Endothelial cell of umbilical vein (primary cell): ENCODE measurements at regions not wholly inside any gene's neighbourhood (a gene's known extent, or its start where the extent isn't known, plus 50 kb on each side); places are given as distances from the start of the nearest gene placed in this dataset.

Source experiments
- BruUV-seq: library from RNA; stranded (reverse); fragments of 400-500 nt; replicated peaks from 2 replicates; lab custom pipeline; 2021; lab: Mats Ljungman, UMichigan
- CTCF ChIA-PET: fragments of 300-600, 350-600 bp; sonication (Branson Sonifier 250); formaldehyde crosslinking; loops from one replicate; lab custom pipeline; 2021; ENCODE audit warnings: antibody characterized with exemption, inconsistent platforms; lab: Charles Lee
- POLR2A ChIA-PET: fragments of 300-600, 350-600 bp; sonication (Branson Sonifier 250); formaldehyde crosslinking; loops from one replicate; lab custom pipeline; 2021; ENCODE audit warnings: antibody characterized with exemption, inconsistent platforms; lab: Charles Lee
- DNase-seq: peaks from one replicate; pipeline ENCODE4 v3.0.0-alpha.2; 2011; ENCODE audit warnings: low read depth, low spot score
- FAIRE-seq: peaks from 2 replicates; lab custom pipeline; 2011; peaks lifted over from hg19 to GRCh38; lab: Jason Lieb, UNC
- H2AFZ ChIP-seq: 2 replicates; pipeline ENCODE4 v1.6.0; 2012; ENCODE audit warnings: low read depth, low read length, control low read depth, inconsistent platforms
- H3K27ac ChIP-seq: 2 replicates; pipeline ENCODE4 v1.5.1; 2011; ENCODE audit warnings: low read depth, mild to moderate bottlenecking, control low read depth, low read length, moderate library complexity; ENCODE audit not compliant: insufficient read depth
- H3K27me3 ChIP-seq, 2 experiments: 2 replicates each; pipeline versions ENCODE4 v1.6.0 to v1.6.1; 2011; ENCODE audit warnings: low read length in 2 of 2, mixed read lengths in 1 of 2; ENCODE audit not compliant: control insufficient read depth in 2 of 2, insufficient read depth in 2 of 2
- H3K36me3 ChIP-seq, 2 experiments: 2 replicates in 1 of 2; 3 replicates in 1 of 2; pipeline ENCODE4 v1.5.1; 2011; ENCODE audit warnings: low read length in 2 of 2, mild to moderate bottlenecking in 1 of 2, moderate library complexity in 1 of 2; ENCODE audit not compliant: control insufficient read depth in 2 of 2, insufficient read depth in 2 of 2; ENCODE audit errors: extremely low read depth in 1 of 2
- H3K4me1 ChIP-seq: 3 replicates; pipeline ENCODE4 v1.5.1; 2011; ENCODE audit warnings: mild to moderate bottlenecking, low read length; ENCODE audit not compliant: control insufficient read depth, insufficient read depth; ENCODE audit errors: extremely low read depth
- H3K4me2 ChIP-seq: 2 replicates; pipeline ENCODE4 v1.6.1; 2011; ENCODE audit warnings: low read length, control low read depth, mixed read lengths; ENCODE audit not compliant: insufficient read depth
- H3K4me3 ChIP-seq, 3 experiments: fragments of 200-600 bp in 1 of 3; sonication (generic), shearing (Covaris generic) in 1 of 3; replicated peaks in 1 of 3; 2 replicates each; pipeline ENCODE4 v1.5.1; 2011 to 2016; ENCODE audit warnings: control low read depth in 3 of 3, low read length in 3 of 3, mild to moderate bottlenecking in 2 of 3, inconsistent platforms in 1 of 3, low read depth in 1 of 3, moderate library complexity in 1 of 3; ENCODE audit not compliant: insufficient read depth in 1 of 3
- H3K79me2 ChIP-seq: 2 replicates; pipeline ENCODE4 v1.6.0; 2012; ENCODE audit warnings: low read length, inconsistent platforms; ENCODE audit not compliant: control insufficient read depth, insufficient read depth
- H3K9ac ChIP-seq: replicated peaks from 2 replicates; pipeline ENCODE3; 2011; ENCODE audit warnings: low read length, control low read depth; ENCODE audit not compliant: insufficient read depth; ENCODE audit errors: extremely low read depth
- H3K9me1 ChIP-seq: replicated peaks from 3 replicates; pipeline ENCODE4 v1.6.0; 2011; ENCODE audit warnings: mild to moderate bottlenecking, low read length; ENCODE audit not compliant: control insufficient read depth, insufficient read depth; ENCODE audit errors: extremely low read depth
- H3K9me3 ChIP-seq: replicated peaks from 2 replicates; pipeline ENCODE4 v1.5.1; 2012; ENCODE audit warnings: low read length, inconsistent platforms; ENCODE audit not compliant: control insufficient read depth, insufficient read depth
- H4K20me1 ChIP-seq: replicated peaks from 2 replicates; pipeline ENCODE3; 2011; ENCODE audit warnings: mild to moderate bottlenecking, low read length; ENCODE audit not compliant: control insufficient read depth, insufficient read depth; ENCODE audit errors: extremely low read depth
- CTCF ChIP-seq, 2 donors: IDR thresholded peaks; 1 replicate in 1 of 2; 2 replicates in 1 of 2; pipeline ENCODE4 v1.5.1; 2011; ENCODE audit warnings: low read length in 2 of 2, mild to moderate bottlenecking in 2 of 2, moderate library complexity in 2 of 2, control low read depth in 1 of 2, inconsistent platforms in 1 of 2, low read depth in 1 of 2; ENCODE audit not compliant: insufficient read depth in 1 of 2; ENCODE audit errors: extremely low read depth in 1 of 2
- EZH2 ChIP-seq: IDR thresholded peaks from 2 replicates; pipeline ENCODE4 v1.6.1; 2012; ENCODE audit warnings: borderline replicate concordance, low read depth, mild to moderate bottlenecking, moderate library complexity, low read length, inconsistent platforms; ENCODE audit not compliant: severe bottlenecking
- FOS ChIP-seq: IDR thresholded peaks from 2 replicates; pipeline ENCODE4 v1.6.1; 2011; ENCODE audit warnings: mild to moderate bottlenecking, low read length, moderate library complexity, borderline replicate concordance; ENCODE audit not compliant: insufficient read depth
- GATA2 ChIP-seq: IDR thresholded peaks from 2 replicates; pipeline ENCODE4 v1.7.0; 2011; ENCODE audit warnings: low read depth, mild to moderate bottlenecking, moderate library complexity, mixed read lengths, low read length; ENCODE audit not compliant: insufficient read length, insufficient read depth
- JUN ChIP-seq: IDR thresholded peaks from 2 replicates; pipeline ENCODE4 v1.6.1; 2011; ENCODE audit warnings: borderline replicate concordance, low read depth; ENCODE audit not compliant: insufficient read length, insufficient read depth
- MAX ChIP-seq: IDR thresholded peaks from 2 replicates; pipeline ENCODE4 v1.6.1; 2011; ENCODE audit not compliant: insufficient read depth, insufficient read length
- MYC ChIP-seq: IDR thresholded peaks from one replicate; pipeline ENCODE4 v1.6.1; 2011; ENCODE audit warnings: mild to moderate bottlenecking, low read depth, low read length
- POLR2A ChIP-seq: IDR thresholded peaks from 2 replicates; pipeline ENCODE4 v1.6.1; 2012; ENCODE audit warnings: low read depth, mild to moderate bottlenecking, control low read depth, low read length
- POLR2AphosphoS5 ChIP-seq: IDR thresholded peaks from 2 replicates; pipeline ENCODE4 v1.6.1; 2012; ENCODE audit warnings: low read depth, mild to moderate bottlenecking, control low read depth, low read length, moderate library complexity; ENCODE audit not compliant: insufficient read depth
- dilution Hi-C: fragments of 300-500 bp; cut with MboI; formaldehyde crosslinking; loops from one replicate; pipeline ENCODE4 v1.15.0; 2019; ENCODE audit warnings: low sequenced_read_pairs; ENCODE audit not compliant: extremely low pct_ligation_motif_present
- intact Hi-C: fragments of 100-400 bp; cut with micrococcal nuclease; formaldehyde crosslinking; loops from one replicate; pipeline ENCODE4 v1.10.0; 2022

DNA sequence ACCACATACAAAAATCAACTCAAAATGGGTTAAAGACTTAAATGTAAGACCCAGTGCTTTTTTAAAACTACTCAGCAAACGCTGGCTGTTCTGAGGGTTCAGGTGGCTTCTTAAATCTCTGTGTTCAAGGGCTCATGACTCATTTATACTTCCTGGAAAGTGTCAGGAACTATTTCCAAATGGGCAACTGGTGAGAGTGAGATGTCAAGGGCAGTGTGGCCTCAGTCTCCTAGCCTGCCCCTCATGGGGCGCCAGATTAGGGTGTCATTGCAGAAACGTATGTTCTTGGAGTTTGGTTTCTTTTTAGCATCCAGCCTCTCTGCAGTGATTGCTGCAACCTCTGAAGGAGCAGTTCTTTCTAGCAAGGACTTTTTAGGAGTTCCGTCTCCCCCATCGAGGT lies 485.4 kb downstream of the TNS1 start:
- no TSS peak for BruUV-seq
- no peak overlapping the region for H3K4me3 ChIP-seq
- no peak overlapping the region for H2AFZ ChIP-seq
- intact Hi-C loops (no loop called here), dilution Hi-C loops (no loop called here)
- H3K9me1 ChIP-seq: no peaks in the 10 kb centered on the region
- no peak overlapping the region for H3K27ac ChIP-seq
- no peaks in the 10 kb centered on the region for H4K20me1 ChIP-seq
- no peaks in the 10 kb centered on the region for H3K79me2 ChIP-seq
- H3K9ac ChIP-seq: no peak overlapping the region
- no peak for TF ChIP-seq GATA2
- no peak for TF ChIP-seq JUN
- TF ChIP-seq EZH2: no peak
- no peak for TF ChIP-seq POLR2A
- TF ChIP-seq CTCF (IDR thresholded peaks at IDR 0.05; ENCODE audit: extremely low read depth in 1 of 2, insufficient read depth in 1 of 2, low read depth in 1 of 2, low read length in 2 of 2): no peak
- TF ChIP-seq FOS: no peak
- no peak for TF ChIP-seq MYC
- TF ChIP-seq POLR2AphosphoS5: no peak
- TF ChIP-seq MAX: no peak
- H3K4me1 ChIP-seq: no peaks in the 10 kb centered on the region
- POLR2A ChIA-PET: no interaction called here
- DNase-seq (no peak), FAIRE-seq (no peak)
- H3K27me3 ChIP-seq: peaks cover 0 to 7% of the 10 kb centered on the region in 2 experiments
- CTCF ChIA-PET: no interaction called here
- no peaks in the 10 kb centered on the region for H3K36me3 ChIP-seq
- H3K9me3 ChIP-seq: no peaks in the 10 kb centered on the region
- no peak overlapping the region for H3K4me2 ChIP-seq
